Skeletal muscle satellite cell (primary cell): ENCODE measurements at regions not wholly inside any gene's neighbourhood (a gene's known extent, or its start where the extent isn't known, plus 50 kb on each side); places are given as distances from the start of the nearest gene placed in this dataset.

Experiments
- H3K27me3 ChIP-seq: 2 replicates; pipeline ENCODE4 v1.7.0; 2013; ENCODE audit warnings: low read length; ENCODE audit not compliant: control insufficient read depth, insufficient read depth
- H3K36me3 ChIP-seq: 2 replicates; pipeline ENCODE4 v1.7.0; 2013; ENCODE audit warnings: mild to moderate bottlenecking, control low read depth, low read length; ENCODE audit not compliant: insufficient read depth
- H3K4me1 ChIP-seq: 2 replicates; pipeline ENCODE4 v1.7.0; 2013; ENCODE audit warnings: low read length; ENCODE audit not compliant: control insufficient read depth, insufficient read depth
- H3K4me2 ChIP-seq: 2 replicates; pipeline ENCODE4 v1.7.0; 2013; ENCODE audit warnings: mild to moderate bottlenecking, low read length
- H3K4me3 ChIP-seq: 2 replicates; pipeline ENCODE4 v1.7.0; 2013; ENCODE audit warnings: low read length
- H3K9ac ChIP-seq: 2 replicates; pipeline ENCODE4 v1.7.0; 2013; ENCODE audit warnings: mild to moderate bottlenecking, low read depth, low read length, moderate library complexity
- H3K9me3 ChIP-seq: replicated peaks from 2 replicates; pipeline ENCODE4 v1.7.0; 2013; ENCODE audit warnings: mild to moderate bottlenecking, control low read depth, low read length

DNA sequence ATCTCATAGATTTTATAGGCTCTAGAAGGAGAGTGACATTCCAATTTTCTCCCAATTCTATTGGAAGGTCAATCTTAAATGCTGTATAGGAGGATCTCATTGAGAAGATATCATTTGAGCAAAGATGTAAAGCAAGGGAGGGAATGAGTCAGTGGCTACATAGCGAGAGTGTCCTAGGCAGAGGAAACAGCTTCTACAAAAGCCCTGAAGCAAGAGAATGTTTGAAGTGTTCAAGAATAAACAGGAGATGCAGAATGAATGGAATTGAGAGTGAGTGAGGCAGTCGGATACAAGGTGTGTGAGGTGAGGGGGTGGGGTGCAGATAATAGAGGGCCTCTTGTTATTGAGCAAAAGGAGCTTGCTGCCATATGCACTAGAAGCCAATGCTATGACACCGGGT is 545.9 kb downstream of the IGSF11 start:
- Histone ChIP-seq H3K36me3 (no peaks in the 10 kb centered on the region), H3K9me3 (no peaks in the 10 kb centered on the region), H3K4me3 (no peak overlapping the region), H3K9ac (no peak overlapping the region), H3K27me3 (no peaks in the 10 kb centered on the region), H3K4me1 (no peaks in the 10 kb centered on the region), H3K4me2 (no peak overlapping the region)

DNA sequence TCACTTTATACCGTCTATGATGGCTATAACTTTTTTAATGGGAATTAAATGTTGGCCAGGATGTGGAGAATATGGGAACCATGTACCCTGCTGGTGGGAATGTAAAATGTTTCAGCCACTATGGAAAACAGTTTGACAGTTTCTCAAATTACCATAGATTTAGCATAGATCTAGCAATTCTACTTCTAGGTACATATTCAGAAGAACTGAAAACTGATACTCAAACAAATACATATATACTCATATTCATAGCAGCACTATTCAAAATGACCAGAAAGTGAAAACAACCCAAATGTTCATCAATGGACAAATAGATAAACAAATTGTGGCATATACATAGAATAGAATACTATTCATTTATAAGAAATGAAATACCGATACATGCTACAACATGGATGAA is 539.4 kb downstream of the IGSF11 start:
- H3K4me2 ChIP-seq: no peak overlapping the region
- no peaks in the 10 kb centered on the region for H3K36me3 ChIP-seq
- H3K4me1 ChIP-seq: no peaks in the 10 kb centered on the region
- no peaks in the 10 kb centered on the region for H3K27me3 ChIP-seq
- H3K4me3 ChIP-seq: no peak overlapping the region
- peaks cover 13% of the 10 kb centered on the region for H3K9me3 ChIP-seq
- H3K9ac ChIP-seq: no peak overlapping the region

DNA sequence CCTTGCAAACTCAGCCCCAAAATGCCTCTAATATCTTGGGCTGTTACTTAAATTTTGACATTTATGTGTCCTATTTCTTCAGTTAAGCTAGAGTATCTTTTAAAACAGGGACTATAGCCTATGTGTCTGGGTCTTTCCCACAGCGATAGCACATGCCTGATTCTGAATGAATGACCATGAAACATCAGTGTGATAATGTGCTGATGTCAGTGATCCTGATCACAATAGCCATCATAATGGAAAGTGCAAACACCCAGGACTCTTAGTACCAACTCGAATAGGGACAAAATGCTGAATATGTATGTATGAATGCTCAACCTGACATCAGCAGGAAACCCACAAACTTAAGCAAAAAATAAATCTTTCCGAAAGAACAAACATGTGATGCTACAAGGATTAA is 537.4 kb downstream of the IGSF11 start:
- Histone ChIP-seq H3K4me2 (no peak overlapping the region), H3K27me3 (no peaks in the 10 kb centered on the region), H3K4me3 (no peak overlapping the region), H3K36me3 (no peaks in the 10 kb centered on the region), H3K4me1 (no peaks in the 10 kb centered on the region), H3K9ac (no peak overlapping the region), H3K9me3 (peaks cover 13% of the 10 kb centered on the region)

DNA sequence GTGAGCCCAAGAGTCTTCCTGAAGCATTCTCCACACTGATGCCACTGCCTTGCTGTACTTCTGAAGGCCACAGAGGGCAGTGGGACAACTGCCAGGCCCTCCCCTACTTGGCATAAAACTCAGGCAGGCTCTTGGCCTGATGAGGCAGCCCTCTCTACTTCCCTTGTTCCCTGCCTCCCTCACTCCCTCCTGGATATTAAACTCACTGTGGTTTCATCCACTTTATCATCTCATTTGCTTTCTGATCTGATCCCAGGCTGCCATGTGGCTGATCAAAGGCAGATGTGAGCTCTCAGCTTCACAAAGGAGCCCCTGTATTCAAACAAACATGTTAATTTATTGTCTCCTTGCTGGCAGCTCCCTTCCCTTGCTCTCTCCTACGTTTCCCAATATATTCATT is 533.5 kb downstream of the IGSF11 start:
- Histone ChIP-seq H3K4me3 (no peak overlapping the region), H3K4me1 (no peaks in the 10 kb centered on the region), H3K27me3 (no peaks in the 10 kb centered on the region), H3K4me2 (no peak overlapping the region), H3K9ac (no peak overlapping the region), H3K36me3 (no peaks in the 10 kb centered on the region), H3K9me3 (peaks cover 5% of the 10 kb centered on the region)

DNA sequence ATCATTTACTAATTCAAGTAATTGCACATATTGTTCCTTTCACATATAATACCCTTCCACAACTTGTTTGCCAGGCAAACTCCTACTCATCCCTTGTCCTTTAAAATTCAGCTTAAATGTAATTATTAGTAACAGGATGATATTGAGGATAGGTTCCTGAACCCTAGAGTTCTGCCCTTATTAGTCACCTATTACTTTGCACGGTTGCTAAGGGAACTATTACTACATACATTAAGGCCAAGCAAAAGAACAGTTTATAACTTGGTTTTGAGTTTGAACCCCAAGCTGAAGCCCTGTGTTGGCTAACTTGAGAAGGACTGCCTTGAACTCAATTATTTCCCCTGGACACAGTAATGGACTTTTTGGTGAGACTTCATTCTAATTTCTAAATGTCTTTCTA is 529.7 kb downstream of the IGSF11 start:
- Histone ChIP-seq H3K4me2 (no peak overlapping the region), H3K4me1 (no peaks in the 10 kb centered on the region), H3K4me3 (no peak overlapping the region), H3K9ac (no peak overlapping the region), H3K27me3 (no peaks in the 10 kb centered on the region), H3K36me3 (no peaks in the 10 kb centered on the region), H3K9me3 (no peaks in the 10 kb centered on the region)

DNA sequence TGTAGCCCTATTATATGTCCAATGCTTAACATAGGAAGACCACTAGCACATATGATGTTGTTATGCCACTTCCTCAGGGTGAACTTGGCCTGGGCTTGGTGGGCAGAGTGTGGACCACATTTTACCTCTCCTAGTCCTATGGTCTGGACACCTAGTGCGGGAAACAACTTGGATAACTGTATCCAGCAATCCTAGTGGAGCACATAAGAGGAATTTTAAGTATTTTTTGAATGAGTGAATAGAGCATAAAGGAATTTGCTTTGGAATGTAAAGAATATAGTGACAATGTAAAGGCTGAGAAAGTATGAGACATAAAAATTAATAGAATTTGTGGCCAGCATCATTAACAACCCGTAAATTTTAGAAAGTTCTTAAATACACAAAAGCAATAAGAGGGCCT is 528.9 kb downstream of the IGSF11 start:
- Histone ChIP-seq H3K9me3 (no peaks in the 10 kb centered on the region), H3K36me3 (no peaks in the 10 kb centered on the region), H3K4me2 (no peak overlapping the region), H3K27me3 (no peaks in the 10 kb centered on the region), H3K9ac (no peak overlapping the region), H3K4me3 (no peak overlapping the region), H3K4me1 (no peaks in the 10 kb centered on the region)

DNA sequence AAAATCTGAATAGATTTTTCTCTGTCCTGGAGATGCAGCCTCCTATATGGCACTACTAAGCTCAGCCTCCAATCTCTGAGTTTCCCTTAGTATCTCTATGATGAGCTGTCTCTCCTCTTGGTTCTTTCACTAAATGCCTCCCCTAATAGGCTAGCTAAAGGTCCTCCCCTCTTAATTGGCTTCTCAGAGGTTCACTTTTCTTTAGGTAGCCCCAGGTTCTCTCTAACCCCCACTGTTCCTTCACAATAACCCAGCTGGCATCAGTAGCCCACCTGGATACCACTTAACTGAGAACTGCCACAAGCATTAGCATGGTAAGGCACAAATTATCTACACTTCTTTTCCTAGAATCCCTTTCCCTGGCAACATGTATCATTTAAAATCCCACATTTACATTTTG is 523.2 kb downstream of the IGSF11 start:
- Histone ChIP-seq H3K9me3 (peaks cover 2% of the 10 kb centered on the region), H3K4me1 (no peaks in the 10 kb centered on the region)

DNA sequence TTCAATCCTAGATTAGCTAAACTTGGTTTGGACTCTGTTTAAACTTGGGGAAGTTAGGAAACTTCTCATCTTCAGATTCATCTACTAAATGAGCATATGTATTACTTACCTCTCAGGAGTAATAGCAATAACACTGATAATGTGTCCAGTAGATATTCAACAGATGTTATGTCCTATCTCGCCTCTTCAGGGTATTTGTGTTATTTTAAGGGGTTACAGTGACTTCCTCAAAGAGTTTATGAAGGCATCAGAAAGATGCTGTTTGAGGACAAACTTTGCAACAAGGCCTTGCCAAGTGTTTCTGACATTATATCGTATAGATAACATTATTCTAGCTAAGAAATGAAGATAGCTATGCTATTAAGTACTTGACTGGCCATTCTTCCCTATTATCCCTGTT is 522.3 kb downstream of the IGSF11 start:
- Histone ChIP-seq H3K4me3 (no peak overlapping the region), H3K4me2 (no peak overlapping the region), H3K9ac (no peak overlapping the region), H3K4me1 (no peaks in the 10 kb centered on the region), H3K36me3 (no peaks in the 10 kb centered on the region), H3K27me3 (no peaks in the 10 kb centered on the region), H3K9me3 (peaks cover 2% of the 10 kb centered on the region)

More for the DNA sequence above, 523.2 kb downstream of the IGSF11 start:
- Histone ChIP-seq H3K4me2 (no peak overlapping the region), H3K4me3 (no peak overlapping the region), H3K36me3 (no peaks in the 10 kb centered on the region), H3K9ac (no peak overlapping the region), H3K27me3 (no peaks in the 10 kb centered on the region)

DNA sequence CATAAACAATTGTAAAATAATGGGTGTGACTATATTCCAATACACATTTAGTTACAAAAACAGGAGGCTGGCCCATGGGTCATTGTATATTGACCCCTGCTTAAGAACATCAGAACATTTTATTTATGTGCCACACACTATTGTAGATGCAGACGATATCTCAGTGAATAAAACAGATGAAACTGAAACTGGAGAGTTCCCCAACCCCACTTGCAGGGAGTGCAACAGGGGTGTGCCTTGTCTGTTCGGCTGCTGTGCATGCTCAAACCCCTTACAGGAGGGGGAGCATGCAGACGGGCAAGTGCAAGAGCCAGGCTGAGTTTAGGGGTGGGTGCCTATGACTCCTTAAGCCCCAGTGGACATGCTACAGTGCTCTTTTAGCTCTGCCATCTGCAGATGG is 509.6 kb downstream of the IGSF11 start:
- H3K9ac ChIP-seq: no peak overlapping the region
- peaks cover 3% of the 10 kb centered on the region for H3K9me3 ChIP-seq
- no peak overlapping the region for H3K4me3 ChIP-seq
- no peak overlapping the region for H3K4me2 ChIP-seq
- no peaks in the 10 kb centered on the region for H3K36me3 ChIP-seq
- no peaks in the 10 kb centered on the region for H3K4me1 ChIP-seq
- no peaks in the 10 kb centered on the region for H3K27me3 ChIP-seq

DNA sequence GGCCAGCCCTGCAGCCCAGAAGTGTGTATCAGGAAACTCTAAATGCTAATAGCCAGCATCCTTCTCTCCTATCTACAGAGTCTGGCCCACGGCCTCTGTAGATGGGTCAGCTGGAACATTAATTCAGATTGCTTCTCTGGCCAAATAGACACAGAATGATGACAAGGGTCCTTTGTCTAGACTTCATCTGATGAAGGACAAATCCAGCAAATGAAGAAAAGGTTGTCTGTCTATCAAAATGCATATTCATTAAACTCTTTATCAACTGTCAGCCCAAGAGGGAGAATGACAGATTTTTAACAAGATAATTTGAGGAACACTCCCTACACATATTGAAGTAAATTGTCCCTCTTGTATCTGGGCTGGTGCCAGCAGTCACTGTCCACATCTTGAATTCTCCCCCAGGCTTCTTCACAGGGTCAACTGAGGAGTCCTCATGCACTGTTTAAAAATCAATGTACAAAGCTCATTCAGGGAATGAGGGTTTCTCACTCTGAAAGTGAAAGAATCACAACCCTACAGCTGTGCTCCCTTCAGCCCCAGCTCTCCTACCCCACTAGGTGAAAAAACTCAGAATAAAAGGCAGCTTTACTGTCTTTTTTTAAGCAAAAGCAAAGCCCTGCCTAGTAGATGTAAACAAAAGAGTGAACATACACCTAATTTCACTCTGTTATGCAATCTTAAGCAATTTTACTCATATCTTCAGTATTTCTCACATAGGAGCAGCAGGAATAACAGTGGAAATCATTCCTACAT is 507.7 kb downstream of the IGSF11 start:
- no peak overlapping the region for H3K4me2 ChIP-seq
- no peaks in the 10 kb centered on the region for H3K36me3 ChIP-seq
- no peaks in the 10 kb centered on the region for H3K27me3 ChIP-seq
- peaks cover 3% of the 10 kb centered on the region for H3K9me3 ChIP-seq
- no peaks in the 10 kb centered on the region for H3K4me1 ChIP-seq
- H3K4me3 ChIP-seq: no peak overlapping the region
- no peak overlapping the region for H3K9ac ChIP-seq

DNA sequence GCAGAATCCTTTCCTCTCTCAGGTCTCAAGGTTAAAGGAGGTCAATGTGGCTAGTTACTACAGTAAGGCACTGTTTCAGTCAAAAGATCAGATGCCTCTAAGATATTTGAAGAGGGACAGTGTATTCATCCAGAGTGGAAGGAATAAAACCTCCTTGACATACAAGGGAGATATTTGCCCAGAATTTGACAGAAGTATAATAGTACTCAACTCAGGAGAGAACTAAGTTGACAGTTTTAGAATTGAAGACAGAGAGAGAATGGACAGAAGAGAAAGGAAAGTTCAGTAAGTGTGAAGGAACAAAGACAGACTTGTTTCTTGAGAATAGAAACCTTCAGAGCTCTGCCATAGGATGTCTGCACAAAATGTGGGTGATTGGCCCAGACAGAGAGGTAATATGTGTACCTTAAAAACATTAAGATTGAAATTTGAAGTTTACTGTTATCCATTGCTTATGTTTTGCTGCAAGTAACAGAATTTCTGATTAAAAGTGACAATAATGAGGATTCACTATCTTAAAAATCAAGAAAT is 507.1 kb downstream of the IGSF11 start:
- Histone ChIP-seq H3K27me3 (no peaks in the 10 kb centered on the region), H3K9ac (no peak overlapping the region), H3K9me3 (peaks cover 3% of the 10 kb centered on the region), H3K36me3 (no peaks in the 10 kb centered on the region), H3K4me2 (no peak overlapping the region), H3K4me3 (no peak overlapping the region), H3K4me1 (no peaks in the 10 kb centered on the region)

DNA sequence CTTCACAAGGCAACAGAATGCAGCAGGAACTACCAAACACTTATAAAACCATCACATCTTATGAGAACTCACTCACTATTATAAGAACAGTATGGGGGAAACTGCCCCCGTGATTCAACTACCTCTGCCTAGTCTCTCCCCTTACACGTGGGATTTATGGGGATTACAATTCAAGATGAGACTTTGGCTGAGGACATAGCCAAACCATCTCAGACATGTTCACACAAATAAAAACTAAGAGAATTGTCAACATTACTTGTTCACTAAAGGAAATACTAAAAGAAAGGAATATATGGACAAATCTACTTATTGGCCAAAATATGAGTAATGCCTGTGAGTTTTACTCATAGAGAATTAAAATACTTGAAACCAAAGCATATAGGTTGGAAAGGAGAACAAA is 505.1 kb downstream of the IGSF11 start:
- no peak overlapping the region for H3K9ac ChIP-seq
- no peaks in the 10 kb centered on the region for H3K4me1 ChIP-seq
- H3K4me3 ChIP-seq: no peak overlapping the region
- H3K27me3 ChIP-seq: no peaks in the 10 kb centered on the region
- no peaks in the 10 kb centered on the region for H3K36me3 ChIP-seq
- peaks cover 3% of the 10 kb centered on the region for H3K9me3 ChIP-seq
- no peak overlapping the region for H3K4me2 ChIP-seq
